Activated effector memory CD4-positive, alpha-beta T cell treated with Interleukin-2 at 50 U/mL for 16 hours (primary cell): ENCODE measurements at regions not wholly inside any gene's neighbourhood (a gene's known extent, or its start where the extent isn't known, plus 50 kb on each side); places are given as distances from the start of the nearest gene placed in this dataset.

Source experiments
- DNase-seq: peaks from one replicate; pipeline ENCODE4 v3.0.0-alpha.2; 2020

GRCh38 chr12:124517260-124518050 lies 50.0 kb downstream of the NCOR2 start:
- no peak for DNase-seq

- no peak for DNase-seq
These were observed 50.6 kb downstream of the NCOR2 start for GRCh38 chr12:124516850-124517249.

DNA sequence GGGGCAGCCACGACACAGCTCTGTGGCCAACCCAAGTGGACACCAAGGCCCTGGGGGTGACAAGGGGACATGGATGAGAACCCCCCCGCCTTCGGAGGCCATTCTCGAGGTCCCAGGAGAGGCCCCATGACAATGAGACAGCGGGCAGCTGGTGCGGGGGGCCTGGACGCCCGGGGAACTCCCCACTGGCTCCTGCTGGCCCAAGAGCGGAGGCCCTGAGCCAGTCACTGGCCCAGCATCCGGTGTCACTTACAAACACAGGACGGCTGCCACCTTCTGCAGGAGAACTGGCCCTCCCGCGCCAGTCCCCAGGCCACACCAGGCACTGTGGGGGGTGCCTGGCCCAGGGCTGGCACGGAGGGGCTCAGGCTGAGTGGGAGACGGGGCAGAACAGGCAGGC lies 51.4 kb downstream of the NCOR2 start:
- no peak for DNase-seq

DNA sequence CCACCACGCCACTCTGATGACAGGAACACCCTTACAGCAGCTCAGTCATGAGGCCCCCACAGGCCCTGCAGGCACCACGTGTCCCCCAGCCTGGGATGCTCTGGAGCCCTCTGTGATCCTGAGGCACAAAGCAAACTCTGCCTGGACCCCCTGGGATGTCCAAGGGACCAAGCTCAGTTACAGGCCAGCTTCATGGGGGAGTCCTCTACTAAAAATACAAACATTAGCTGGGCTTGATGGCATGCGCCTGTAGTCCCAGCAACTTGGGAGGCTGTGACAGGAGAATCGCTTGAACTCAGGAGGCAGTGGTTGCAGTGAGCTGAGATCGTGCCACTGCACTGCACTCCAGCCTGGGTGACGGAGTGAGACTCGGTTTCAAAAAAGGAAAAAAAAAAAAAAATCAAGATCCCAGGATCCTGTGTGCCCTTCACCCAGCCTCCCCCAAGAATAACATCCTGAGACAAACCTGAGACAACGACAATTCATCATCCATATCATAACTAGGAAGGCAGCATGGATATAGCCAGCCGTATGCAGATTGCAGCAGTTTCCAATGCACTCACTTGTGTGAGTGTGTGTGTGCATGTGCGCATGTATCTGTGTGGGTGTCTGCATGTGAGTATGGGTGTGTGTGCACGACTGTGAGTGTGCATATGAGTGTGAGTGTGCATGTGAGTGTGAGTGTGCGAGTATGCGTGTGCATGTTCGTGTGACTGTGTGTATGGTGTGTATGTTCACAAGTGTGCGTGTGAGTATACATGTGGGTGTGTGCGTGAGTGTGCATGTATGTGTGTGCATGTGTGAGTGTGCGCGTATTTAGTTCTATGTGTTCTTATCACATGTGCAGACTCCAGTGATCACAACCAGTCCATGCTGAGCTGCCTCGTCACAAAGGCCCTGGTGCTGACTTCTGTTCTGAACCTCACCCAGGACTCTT lies 52.1 kb downstream of the NCOR2 start:
- no peak for DNase-seq

GRCh38 chr12:124514145-124514995 lies 53.0 kb downstream of the NCOR2 start:
- no peak for DNase-seq

DNA sequence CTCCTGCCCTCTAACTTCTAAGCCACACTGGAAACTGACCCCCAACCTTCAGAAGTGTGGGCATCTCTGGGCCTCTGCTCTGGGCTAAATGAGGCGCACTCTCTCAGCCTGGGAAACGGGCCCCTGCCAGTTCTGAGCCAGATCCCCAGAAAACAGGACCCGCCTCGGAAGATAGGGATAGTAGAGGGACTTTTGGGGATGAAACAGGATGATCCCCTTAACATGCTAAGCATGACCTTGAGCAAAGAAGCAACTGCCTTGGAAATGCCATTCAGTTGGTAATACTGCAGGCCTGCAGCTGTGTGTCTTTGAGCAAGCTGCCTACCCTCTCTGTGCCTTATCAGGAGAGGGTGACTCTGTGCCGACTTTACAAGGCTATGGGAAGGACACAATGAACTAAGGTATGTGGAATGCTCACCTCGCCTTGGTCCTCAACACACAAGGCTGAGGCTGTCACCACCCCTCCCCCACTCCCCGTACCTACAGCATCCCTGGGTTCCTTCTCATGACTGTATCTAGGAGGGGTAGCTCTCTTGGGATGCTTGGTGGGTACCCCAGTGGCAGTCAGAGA lies 54.0 kb downstream of the NCOR2 start:
- DNase-seq = no peak

- no peak for DNase-seq
These were observed 54.6 kb downstream of the NCOR2 start for GRCh38 chr12:124512667-124513296.

DNA sequence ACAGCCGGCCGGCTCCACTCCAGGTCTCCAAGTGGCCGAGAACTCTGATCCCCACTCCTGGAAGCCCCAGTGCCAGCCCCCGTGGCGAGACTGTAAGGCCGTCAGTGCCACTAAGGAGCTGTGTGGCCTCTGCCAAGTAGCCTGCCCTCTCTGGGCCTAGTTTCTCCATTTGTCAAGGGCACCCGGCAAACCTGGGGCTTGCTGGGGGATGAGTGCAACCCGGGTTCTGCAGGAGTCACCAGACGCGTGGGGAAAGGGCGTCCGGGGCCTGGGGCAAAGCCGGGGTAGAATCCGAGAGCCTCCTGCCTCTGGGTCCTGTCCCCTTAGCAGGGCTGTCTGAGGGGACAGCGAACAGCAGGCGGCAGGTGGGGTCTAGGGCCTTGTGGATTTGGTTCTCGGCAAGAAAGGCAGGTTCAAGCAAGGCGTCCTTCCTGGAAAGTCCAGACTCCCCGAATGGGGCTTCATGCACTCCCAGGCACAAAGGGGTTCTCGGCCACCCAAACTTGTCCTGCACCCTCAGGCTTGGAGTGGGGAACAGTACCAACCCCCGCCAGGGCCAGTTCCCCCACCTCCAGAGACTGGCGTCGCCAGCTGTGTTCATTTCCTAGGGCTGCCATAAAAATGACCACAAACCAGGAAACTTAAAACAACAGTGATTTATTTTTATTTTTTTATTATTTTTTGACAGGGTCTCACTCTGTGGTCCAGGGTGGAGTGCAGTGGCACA lies 56.0 kb downstream of the NCOR2 start:
- DNase-seq = no peak

- no peak for DNase-seq
These were observed 57.0 kb downstream of the NCOR2 start for GRCh38 chr12:124510301-124510970.

- DNase-seq = no peak
These were observed 57.6 kb downstream of the NCOR2 start for GRCh38 chr12:124509676-124510300.

DNA sequence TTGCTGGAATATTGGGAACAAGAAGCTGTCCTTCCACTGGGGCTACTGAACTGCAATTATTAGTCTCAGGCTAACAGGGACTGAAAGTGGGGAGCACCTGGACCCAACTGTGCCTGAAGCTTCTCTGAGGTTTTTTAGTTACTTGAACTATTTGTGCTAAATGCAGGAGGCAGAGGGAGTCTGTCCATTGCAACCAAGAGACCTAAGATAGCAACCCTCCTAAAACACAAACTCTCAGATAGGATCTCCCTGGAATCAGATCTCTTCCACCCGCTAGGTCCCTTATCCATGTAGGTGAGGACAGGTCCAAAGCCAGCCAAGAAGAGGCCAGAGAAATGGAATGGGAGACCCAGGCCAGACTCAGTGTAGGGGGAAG lies 58.1 kb downstream of the NCOR2 start:
- DNase-seq = no peak

GRCh38 chr12:124508381-124509079 lies 58.9 kb downstream of the NCOR2 start:
- no peak for DNase-seq

DNA sequence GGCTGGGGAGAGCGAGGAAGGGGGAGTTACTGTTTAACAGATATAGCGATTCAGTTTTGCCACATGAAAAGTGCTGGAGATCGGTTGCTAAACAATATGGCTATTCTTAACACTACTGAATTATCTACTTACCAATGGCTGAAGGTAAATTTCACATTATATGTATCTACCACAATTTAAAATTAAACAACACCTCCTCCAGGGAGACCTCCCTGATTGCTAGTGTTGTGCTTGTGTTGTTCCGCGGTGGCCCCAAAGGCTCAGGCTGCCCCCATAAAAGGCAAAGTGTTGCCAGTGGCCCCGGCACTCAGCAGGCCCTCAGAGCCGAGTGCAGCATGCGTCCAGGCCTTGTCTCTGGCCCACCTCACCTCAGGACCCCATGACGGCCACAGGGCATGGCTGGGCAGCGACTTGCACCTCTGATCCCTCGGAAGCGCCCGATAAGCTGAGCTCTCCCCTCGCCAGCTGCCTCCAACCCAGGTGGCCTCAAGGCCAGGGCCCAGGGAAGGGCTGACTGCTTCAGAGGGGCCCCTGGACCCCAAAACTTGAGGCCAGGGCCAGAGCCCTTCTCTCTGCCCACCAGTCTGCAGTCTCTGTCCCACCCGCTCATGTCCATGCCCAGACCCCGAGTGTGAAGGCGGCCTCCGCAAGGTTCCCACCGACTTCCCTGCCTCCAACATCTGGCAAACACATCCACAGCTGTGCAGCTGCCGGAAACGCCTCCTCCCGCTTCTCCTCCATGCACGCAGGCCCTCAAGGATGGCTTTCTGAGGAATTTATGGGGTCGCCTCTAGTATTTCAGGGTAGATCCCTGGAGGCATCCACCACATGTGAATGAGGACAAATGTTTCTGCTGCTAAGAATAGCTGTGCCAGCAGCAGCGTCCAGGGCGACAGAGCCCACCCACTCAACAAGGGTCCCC lies 60.0 kb downstream of the NCOR2 start:
- DNase-seq = no peak

DNA sequence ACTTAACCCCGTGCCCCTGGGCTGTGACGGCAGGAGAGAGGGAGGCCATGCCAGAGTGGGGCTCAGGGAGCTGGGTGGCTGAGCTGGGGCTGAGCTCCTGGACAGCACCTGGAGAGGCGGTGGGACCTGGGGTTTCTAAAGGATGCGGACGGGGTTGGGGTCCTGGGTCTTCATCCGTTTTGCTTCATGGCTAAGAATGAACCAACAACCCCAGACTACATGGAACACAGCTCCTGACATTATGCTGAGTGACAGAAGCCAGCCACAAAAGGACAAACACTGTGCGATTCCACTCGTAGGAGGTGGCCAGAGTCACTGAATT lies 60.6 kb downstream of the NCOR2 start:
- DNase-seq = no peak

- no peak for DNase-seq
These were observed 61.1 kb downstream of the NCOR2 start for GRCh38 chr12:124506145-124506831.

DNA sequence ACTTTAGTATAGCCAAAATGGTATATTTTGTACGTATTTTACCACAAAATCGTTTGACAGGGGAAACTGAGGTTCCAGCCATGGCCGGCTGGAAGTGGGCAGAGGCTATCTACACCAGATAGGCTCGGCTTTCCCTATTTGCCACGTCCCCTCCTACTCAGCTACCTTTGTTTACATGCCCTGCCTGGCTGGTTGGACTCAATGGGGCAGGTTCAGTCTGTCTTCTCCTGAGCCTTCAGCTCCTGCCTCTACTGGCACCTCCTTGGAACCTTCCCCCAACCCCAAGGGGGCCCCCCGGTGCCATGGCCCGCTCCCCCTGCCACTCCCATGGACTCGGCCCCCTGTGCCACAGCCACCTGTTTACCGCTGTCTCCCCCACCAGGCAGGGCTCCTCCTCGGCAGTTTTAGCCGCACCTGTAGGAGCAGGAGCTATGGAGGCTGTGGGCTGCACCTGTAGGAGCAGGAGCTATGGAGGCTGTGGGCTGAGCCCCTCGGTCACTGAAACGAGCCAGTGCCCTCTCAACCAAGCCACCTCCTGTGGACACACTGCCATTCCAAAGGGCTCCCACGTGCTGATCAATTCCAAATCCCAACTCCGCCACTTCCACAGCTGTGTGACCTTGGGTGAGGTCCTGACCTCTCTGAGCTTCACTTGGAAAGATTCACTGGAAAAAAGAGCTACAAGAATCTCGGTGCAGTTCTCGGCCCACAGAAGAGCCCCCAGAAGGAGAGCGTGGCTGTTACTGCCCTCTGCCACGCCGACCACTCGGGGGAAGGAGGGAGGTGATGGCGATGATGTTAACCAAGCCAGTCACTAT lies 62.2 kb downstream of the NCOR2 start:
- DNase-seq = no peak

DNA sequence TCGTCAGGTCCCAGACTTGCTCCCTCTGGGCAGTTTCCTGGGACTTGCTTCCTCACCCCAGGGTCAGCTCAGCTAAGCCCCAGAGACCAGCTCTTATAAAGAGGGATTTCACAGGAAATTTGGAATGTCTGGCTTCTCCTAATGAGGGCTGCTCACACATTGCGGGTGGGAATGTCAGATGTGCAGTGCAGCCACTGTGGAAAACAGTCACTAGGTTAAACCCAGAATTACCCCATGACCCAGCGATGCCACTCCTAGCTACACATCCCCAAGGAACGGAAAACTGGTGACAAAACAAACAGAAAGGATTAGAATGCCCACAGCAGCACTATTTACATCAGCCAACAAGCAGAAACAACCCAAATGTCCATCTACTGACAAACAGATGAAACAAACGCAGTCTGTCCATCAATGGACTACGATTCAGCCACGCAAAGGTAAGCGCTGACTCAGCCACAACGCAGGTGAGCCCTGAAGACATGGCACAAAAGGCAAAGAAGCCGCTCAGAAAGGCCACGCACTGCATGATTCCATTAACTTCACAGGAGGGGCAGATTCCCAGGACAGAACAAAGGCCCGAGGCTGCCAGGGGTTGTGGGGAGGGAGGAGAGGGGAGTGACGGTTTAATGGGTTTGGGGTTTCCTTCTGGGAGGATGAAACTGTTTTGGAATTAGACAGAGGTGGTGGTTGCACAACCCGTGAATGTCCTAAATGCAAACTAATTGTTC lies 63.0 kb downstream of the NCOR2 start:
- DNase-seq = no peak
